ENCODE measurements at regions not wholly inside any gene's neighbourhood (a gene's known extent, or its start where the extent isn't known, plus 50 kb on each side); places are given as distances from the start of the nearest gene placed in this dataset.
"Not testable (repeated sequence)": the region's sequence is repeated elsewhere in the genome, so short reads cannot be mapped to it uniquely, and the experiment has no call there.

DNA sequence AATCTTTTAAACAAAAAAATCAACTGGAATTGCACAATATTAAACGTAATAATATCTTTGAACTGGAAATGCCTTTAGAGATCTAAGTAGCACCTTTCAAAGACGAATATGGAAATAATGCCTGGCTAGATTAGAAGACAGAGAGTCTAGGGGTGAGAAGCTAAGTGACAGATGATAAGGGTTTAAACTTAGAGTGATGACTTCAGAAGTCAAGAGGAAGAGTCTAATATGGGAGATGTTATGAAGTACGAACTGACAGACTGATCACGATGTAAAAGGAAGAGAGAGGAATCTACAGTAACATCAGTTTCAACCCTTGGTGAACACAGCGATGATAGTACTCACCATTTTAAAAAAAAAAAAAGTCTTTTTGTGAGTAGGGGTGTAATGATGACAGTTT lies 57.9 kb downstream of the HINT1 start:
- no peak for TF ChIP-seq POLR2AphosphoS5 (IDR thresholded peaks at IDR 0.05; ENCODE audit: low read depth, low read length)
- no peak for TF ChIP-seq PAX5 (IDR thresholded peaks at IDR 0.05; ENCODE audit: insufficient read depth, low read length, severe bottlenecking)
- TF ChIP-seq POU2F2 (IDR thresholded peaks at IDR 0.05; ENCODE audit: low read depth, low read length): no peak
- TF ChIP-seq POLR2A (IDR thresholded peaks at IDR 0.05; ENCODE audit: low read depth, low read length): no peak
- TF ChIP-seq TAF1 (IDR thresholded peaks at IDR 0.05; ENCODE audit: low read depth, low read length): no peak
- TF ChIP-seq SPI1 (IDR thresholded peaks at IDR 0.05; ENCODE audit: low read depth, low read length): no peak
- FAIRE-seq (no peak), DNase-seq (ENCODE audit: insufficient read length, low spot score) (no peak)

GRCh38 chr5:131104169-131104808 lies 60.8 kb downstream of the HINT1 start:
- DNase-seq (ENCODE audit: insufficient read length, low spot score) (no peak), FAIRE-seq (no peak)
- TF ChIP-seq PAX5 (IDR thresholded peaks at IDR 0.05; ENCODE audit: insufficient read depth, low read length, severe bottlenecking) (no peak), POLR2A (IDR thresholded peaks at IDR 0.05; ENCODE audit: low read depth, low read length) (no peak), POLR2AphosphoS5 (IDR thresholded peaks at IDR 0.05; ENCODE audit: low read depth, low read length) (no peak), SPI1 (IDR thresholded peaks at IDR 0.05; ENCODE audit: low read depth, low read length) (no peak), TAF1 (IDR thresholded peaks at IDR 0.05; ENCODE audit: low read depth, low read length) (no peak), POU2F2 (IDR thresholded peaks at IDR 0.05; ENCODE audit: low read depth, low read length) (no peak)

- FAIRE-seq (no peak), DNase-seq (ENCODE audit: insufficient read length, low spot score) (no peak)
- TF ChIP-seq POLR2AphosphoS5 (IDR thresholded peaks at IDR 0.05; ENCODE audit: low read depth, low read length) (no peak), POU2F2 (IDR thresholded peaks at IDR 0.05; ENCODE audit: low read depth, low read length) (no peak), POLR2A (IDR thresholded peaks at IDR 0.05; ENCODE audit: low read depth, low read length) (no peak), PAX5 (IDR thresholded peaks at IDR 0.05; ENCODE audit: insufficient read depth, low read length, severe bottlenecking) (no peak), TAF1 (IDR thresholded peaks at IDR 0.05; ENCODE audit: low read depth, low read length) (no peak), SPI1 (IDR thresholded peaks at IDR 0.05; ENCODE audit: low read depth, low read length) (no peak)
Measured at GRCh38 chr5:131096774-131097710, 68.0 kb downstream of the HINT1 start.

GRCh38 chr5:131095561-131095960 lies 69.5 kb downstream of the HINT1 start:
- DNase-seq (ENCODE audit: insufficient read length, low spot score); FAIRE-seq: not testable (repeated sequence)

DNA sequence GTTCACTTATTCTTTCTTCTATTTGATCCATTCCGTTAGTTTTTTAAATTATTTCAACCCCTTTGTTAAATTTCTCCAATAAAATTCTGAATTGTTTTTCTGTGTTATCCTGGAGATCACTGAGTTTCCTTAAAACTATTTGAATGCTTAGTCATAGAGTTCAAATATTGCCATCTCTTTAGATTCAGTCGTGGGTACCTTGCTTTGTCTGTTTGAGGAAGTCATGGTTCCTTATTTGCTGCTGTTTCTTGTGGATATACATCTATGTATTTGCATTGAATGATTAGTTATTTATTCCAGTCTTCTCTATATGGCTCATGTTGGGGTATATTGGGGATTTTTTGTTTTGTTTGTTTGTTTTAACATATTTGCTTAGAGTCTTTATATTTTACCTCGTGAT lies 80.6 kb downstream of the HINT1 start:
- no peak for FAIRE-seq
- TF ChIP-seq POLR2AphosphoS5 (IDR thresholded peaks at IDR 0.05; ENCODE audit: low read depth, low read length) (no peak), SPI1 (IDR thresholded peaks at IDR 0.05; ENCODE audit: low read depth, low read length) (no peak), POLR2A (IDR thresholded peaks at IDR 0.05; ENCODE audit: low read depth, low read length) (no peak)
- DNase-seq (ENCODE audit: insufficient read length, low spot score): no peak

DNA sequence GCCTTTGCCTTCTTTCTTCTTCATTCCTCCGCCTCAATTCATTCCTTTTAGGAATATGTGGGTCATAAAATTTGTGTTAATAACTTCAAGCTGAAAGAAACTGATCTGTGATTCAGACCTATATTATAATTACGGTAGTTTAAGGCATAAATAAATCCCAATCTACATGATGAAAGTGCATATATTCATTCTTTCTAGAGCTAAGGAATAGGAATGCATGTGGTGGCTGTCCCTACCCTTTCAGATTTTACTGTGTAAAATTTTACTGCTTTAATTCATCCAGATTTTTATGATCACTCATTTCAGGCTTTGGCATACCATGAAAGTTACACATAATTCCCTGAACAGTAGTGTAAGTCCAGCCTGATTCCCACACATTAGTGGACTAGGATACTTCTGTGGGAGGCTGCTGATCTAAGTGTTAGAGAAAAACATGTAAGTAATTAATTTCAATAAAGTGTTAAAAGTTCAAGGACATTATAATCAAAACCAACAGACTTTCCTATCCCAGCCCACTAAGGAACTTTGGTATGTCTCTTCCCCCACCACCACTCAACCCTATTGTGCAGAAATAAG lies 83.1 kb downstream of the HINT1 start:
- no peak for FAIRE-seq
- TF ChIP-seq POLR2AphosphoS5 (IDR thresholded peaks at IDR 0.05; ENCODE audit: low read depth, low read length): no peak
- TF ChIP-seq SPI1 (IDR thresholded peaks at IDR 0.05; ENCODE audit: low read depth, low read length): no peak
- TF ChIP-seq PAX5 (IDR thresholded peaks at IDR 0.05; ENCODE audit: insufficient read depth, low read length, severe bottlenecking): no peak
- no peak for TF ChIP-seq TAF1 (IDR thresholded peaks at IDR 0.05; ENCODE audit: low read depth, low read length)
- TF ChIP-seq POLR2A (IDR thresholded peaks at IDR 0.05; ENCODE audit: low read depth, low read length): no peak
- TF ChIP-seq POU2F2 (IDR thresholded peaks at IDR 0.05; ENCODE audit: low read depth, low read length): no peak
- DNase-seq (ENCODE audit: insufficient read length, low spot score): no peak

DNA sequence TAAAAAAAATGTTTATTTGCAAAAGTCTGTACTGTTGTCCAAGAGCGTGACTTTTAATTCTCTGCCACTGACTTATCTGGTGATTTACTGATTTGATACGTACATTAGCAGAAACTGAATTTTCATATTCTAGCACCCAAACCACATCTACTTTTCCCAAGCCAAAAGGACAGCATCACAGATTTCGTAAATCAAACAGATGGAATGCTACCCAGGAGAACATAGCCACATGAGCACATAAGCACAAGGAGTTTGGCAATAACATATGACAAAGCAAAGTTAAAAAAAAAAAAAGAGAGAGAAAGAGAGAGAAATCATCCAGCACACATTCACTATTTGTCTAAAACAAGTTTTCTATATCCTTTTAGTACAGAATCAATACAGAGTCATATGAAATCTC lies 83.7 kb downstream of the HINT1 start:
- DNase-seq (ENCODE audit: insufficient read length, low spot score) (no peak), FAIRE-seq (no peak)
- TF ChIP-seq POU2F2 (IDR thresholded peaks at IDR 0.05; ENCODE audit: low read depth, low read length) (no peak), POLR2AphosphoS5 (IDR thresholded peaks at IDR 0.05; ENCODE audit: low read depth, low read length) (no peak), POLR2A (IDR thresholded peaks at IDR 0.05; ENCODE audit: low read depth, low read length) (no peak), TAF1 (IDR thresholded peaks at IDR 0.05; ENCODE audit: low read depth, low read length) (no peak), PAX5 (IDR thresholded peaks at IDR 0.05; ENCODE audit: insufficient read depth, low read length, severe bottlenecking) (no peak), SPI1 (IDR thresholded peaks at IDR 0.05; ENCODE audit: low read depth, low read length) (no peak)

GRCh38 chr5:131079232-131079631 lies 85.8 kb downstream of the HINT1 start:
- TF ChIP-seq POLR2A (IDR thresholded peaks at IDR 0.05; ENCODE audit: low read depth, low read length) (no peak), PAX5 (IDR thresholded peaks at IDR 0.05; ENCODE audit: insufficient read depth, low read length, severe bottlenecking) (no peak)
- FAIRE-seq: no peak
- DNase-seq (ENCODE audit: insufficient read length, low spot score): no peak

DNA sequence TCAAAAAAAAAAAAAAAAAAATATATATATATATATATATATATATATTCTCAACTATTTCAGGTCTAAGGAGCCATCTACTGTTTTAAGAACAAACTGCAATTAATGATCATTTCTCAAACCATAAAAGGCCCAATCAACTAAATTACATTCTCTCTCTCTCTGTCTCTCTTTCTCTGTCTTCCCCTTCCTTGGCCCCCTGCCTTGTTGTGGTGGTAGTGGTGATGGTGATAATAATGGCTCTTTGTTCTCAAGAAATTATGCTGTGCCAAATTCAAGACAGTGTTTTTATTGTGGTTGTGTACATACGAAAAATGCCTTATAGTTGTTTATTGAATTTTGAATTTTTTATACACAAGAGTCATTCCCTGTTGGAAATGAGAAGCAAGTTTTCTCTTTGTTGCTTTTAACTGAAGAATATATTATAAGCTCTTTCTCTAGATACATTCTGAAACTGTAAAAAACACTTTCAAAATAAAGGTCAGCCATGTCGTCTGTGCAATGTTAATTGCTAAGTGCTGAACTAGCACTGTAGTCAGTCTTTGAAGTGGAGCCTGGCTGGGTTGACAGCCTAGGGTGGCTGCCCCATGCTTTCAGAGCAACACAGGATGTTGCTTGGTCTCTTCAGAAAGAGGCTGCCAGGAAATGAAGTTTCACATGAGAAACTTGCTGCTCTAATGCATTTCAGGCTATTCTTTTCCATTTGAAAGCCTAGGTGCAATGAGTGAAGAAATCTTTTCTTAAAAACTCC lies 96.0 kb downstream of the HINT1 start:
- peak; percentile 33 for FAIRE-seq
- peak; percentile 34 for DNase-seq (ENCODE audit: insufficient read length, low spot score)
- no peak for TF ChIP-seq SPI1 (IDR thresholded peaks at IDR 0.05; ENCODE audit: low read depth, low read length)
- no peak for TF ChIP-seq PAX5 (IDR thresholded peaks at IDR 0.05; ENCODE audit: insufficient read depth, low read length, severe bottlenecking)
- TF ChIP-seq TAF1 (IDR thresholded peaks at IDR 0.05; ENCODE audit: low read depth, low read length): no peak
- TF ChIP-seq POLR2AphosphoS5 (IDR thresholded peaks at IDR 0.05; ENCODE audit: low read depth, low read length): no peak
- TF ChIP-seq POLR2A (IDR thresholded peaks at IDR 0.05; ENCODE audit: low read depth, low read length): no peak
- TF ChIP-seq POU2F2 (IDR thresholded peaks at IDR 0.05; ENCODE audit: low read depth, low read length): no peak
